SK-N-SH (cell line): ENCODE measurements at regions not wholly inside any gene's neighbourhood (a gene's known extent, or its start where the extent isn't known, plus 50 kb on each side); places are given as distances from the start of the nearest gene placed in this dataset.

ENCODE experiments used
- CTCF ChIA-PET: fragments of 300-600, 350-600 bp; formaldehyde crosslinking; extraction: SDS; loops from one replicate; lab custom pipeline; 2021; lab: Yijun Ruan, JAX
- POLR2A ChIA-PET: fragments of 350-600 bp; sonication (Branson Sonifier 250); formaldehyde crosslinking; extraction: SDS; loops from one replicate; lab custom pipeline; 2020; ENCODE audit warnings: antibody characterized with exemption, inconsistent platforms; lab: Yijun Ruan, JAX
- DNase-seq: peaks from one replicate; pipeline ENCODE4 v3.0.0; 2012
- H2AFZ ChIP-seq: fragments of 200-600 bp; sonication (generic); 2 replicates; pipeline ENCODE4 v1.8.1; 2016; ENCODE audit warnings: antibody characterized with exemption, mild to moderate bottlenecking, low read depth
- H3F3A ChIP-seq: fragments of 200-600 bp; sonication (generic); replicated peaks from 2 replicates; pipeline ENCODE3; 2016; ENCODE audit warnings: antibody characterized with exemption, mild to moderate bottlenecking; ENCODE audit not compliant: insufficient read depth
- H3K27ac ChIP-seq, 2 experiments: fragments of 200-500 bp in 1 of 2; fragments of 200-600 bp in 1 of 2; sonication (Bioruptor generic) in 1 of 2; sonication (generic), shearing (Covaris generic) in 1 of 2; 2 replicates each; pipeline versions ENCODE4 v1.5.1 to v1.6.1; 2014 to 2016; ENCODE audit warnings: low read depth in 2 of 2, inconsistent platforms in 1 of 2, low read length in 1 of 2, mild to moderate bottlenecking in 1 of 2, mixed read lengths in 1 of 2
- H3K27me3 ChIP-seq: fragments of 200-600 bp; sonication (generic), shearing (Covaris generic); 2 replicates; pipeline ENCODE4 v1.6.1; 2016; ENCODE audit warnings: mixed run types; ENCODE audit not compliant: insufficient read depth
- H3K36me3 ChIP-seq, 2 experiments: fragments of 200-500 bp in 1 of 2; fragments of 200-600 bp in 1 of 2; sonication (Bioruptor generic) in 1 of 2; sonication (generic) in 1 of 2; replicated peaks in 1 of 2; 2 replicates each; pipeline versions ENCODE3 to v1.5.1; 2014 to 2016; ENCODE audit warnings: low read length in 1 of 2, mild to moderate bottlenecking in 1 of 2; ENCODE audit not compliant: insufficient read depth in 2 of 2, control insufficient read depth in 1 of 2
- H3K4me1 ChIP-seq, 2 experiments: fragments of 200-500 bp in 1 of 2; fragments of 200-600 bp in 1 of 2; sonication (Bioruptor generic) in 1 of 2; sonication (generic), shearing (Covaris generic) in 1 of 2; 2 replicates each; pipeline versions ENCODE4 v1.5.1 to v1.6.1; 2014 to 2016; ENCODE audit warnings: low read depth in 1 of 2, low read length in 1 of 2, mixed run types in 1 of 2; ENCODE audit not compliant: insufficient read depth in 2 of 2, control insufficient read depth in 1 of 2
- H3K4me2 ChIP-seq: fragments of 200-600 bp; sonication (generic), shearing (Covaris generic); 2 replicates; pipeline ENCODE4 v1.6.1; 2017; ENCODE audit warnings: mixed run types
- H3K4me3 ChIP-seq, 2 experiments: fragments of 200-500 bp in 1 of 2; fragments of 200-600 bp in 1 of 2; sonication (Bioruptor generic) in 1 of 2; sonication (generic), shearing (Covaris generic) in 1 of 2; 2 replicates each; pipeline versions ENCODE4 v1.5.1 to v1.8.1; 2014 to 2016; ENCODE audit warnings: low read depth in 2 of 2, inconsistent platforms in 1 of 2, low read length in 1 of 2, mild to moderate bottlenecking in 1 of 2, mixed read lengths in 1 of 2, moderate library complexity in 1 of 2
- H3K79me2 ChIP-seq: fragments of 200-600 bp; sonication (generic); 2 replicates; pipeline ENCODE4 v1.8.1; 2017; ENCODE audit warnings: mild to moderate bottlenecking; ENCODE audit not compliant: insufficient read depth
- H3K9ac ChIP-seq: fragments of 200-600 bp; sonication (generic); 2 replicates; pipeline ENCODE4 v1.6.1; 2017; ENCODE audit warnings: mixed run types
- H3K9me2 ChIP-seq: fragments of 200-600 bp; sonication (generic); 2 replicates; pipeline ENCODE4 v1.6.1; 2017; ENCODE audit warnings: mixed run types
- H3K9me3 ChIP-seq: fragments of 200-600 bp; sonication (generic); 2 replicates; pipeline ENCODE4 v1.6.1; 2017; ENCODE audit warnings: mixed run types, mild to moderate bottlenecking, moderate library complexity
- H4K20me1 ChIP-seq: fragments of 200-600 bp; sonication (generic); 2 replicates; pipeline ENCODE4 v1.6.1; 2017; ENCODE audit warnings: mild to moderate bottlenecking, mixed run types; ENCODE audit not compliant: insufficient read depth
- MEF2A ChIP-seq: IDR thresholded peaks from 2 replicates; pipeline ENCODE4 v1.4.0; 2012; ENCODE audit warnings: low read depth, borderline replicate concordance
- POLR2AphosphoS5 ChIP-seq: IDR thresholded peaks from 2 replicates; pipeline ENCODE4 v1.6.1; 2012; ENCODE audit warnings: low read depth, low read length
- YY1 ChIP-seq: IDR thresholded peaks from 2 replicates; pipeline ENCODE4 v1.4.0; 2012; ENCODE audit warnings: low read depth, mild to moderate bottlenecking
- WGBS: methylation state at CpG from one replicate; pipeline ENCODE4 v1.1.6; 2017; ENCODE audit warnings: low lambda C conversion rate; 5-methylcytosine and 5-hydroxymethylcytosine counted together

DNA sequence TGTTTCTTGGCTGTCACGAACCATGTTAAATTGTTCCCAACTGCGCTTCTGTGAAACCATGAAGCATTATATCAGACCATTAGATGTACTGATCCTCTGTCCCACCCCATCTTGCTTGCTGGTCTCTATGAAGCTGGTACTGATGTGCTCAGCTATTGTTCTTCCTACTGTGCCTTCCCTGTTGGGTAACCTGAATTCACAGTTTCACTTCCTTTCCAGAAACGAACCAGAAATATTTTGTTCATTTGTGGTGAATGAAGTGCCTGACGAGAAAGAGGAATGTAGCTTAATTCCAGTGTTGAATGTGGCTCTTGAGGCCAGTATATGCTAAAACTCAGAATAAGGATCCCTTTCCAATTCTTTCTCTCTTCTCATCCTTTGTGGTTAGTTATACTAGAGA lies 58.1 kb upstream of the SNAP91 start:
- Histone ChIP-seq H3K9me3 (no peaks in the 10 kb centered on the region), H3K27ac (no peak overlapping the region), H3K4me1 (no peaks in the 10 kb centered on the region), H3K79me2 (no peaks in the 10 kb centered on the region), H3K4me2 (no peak overlapping the region), H3K4me3 (no peak overlapping the region), H3K27me3 (no peaks in the 10 kb centered on the region), H3F3A (no peaks in the 10 kb centered on the region), H3K9me2 (no peaks in the 10 kb centered on the region), H3K9ac (no peak overlapping the region), H4K20me1 (no peaks in the 10 kb centered on the region), H3K36me3 (no peaks in the 10 kb centered on the region), H2AFZ (no peak overlapping the region)
- TF ChIP-seq MEF2A (no peak), POLR2AphosphoS5 (no peak), YY1 (no peak)
- ChIA-PET CTCF (no interaction called here), POLR2A (no interaction called here)
- WGBS = 42% methylated on average over 4 of the region's 4 CpGs
- no peak for DNase-seq
